Sciatic nerve (tissue), 2 donors: ENCODE measurements at regions not wholly inside any gene's neighbourhood (a gene's known extent, or its start where the extent isn't known, plus 50 kb on each side); places are given as distances from the start of the nearest gene placed in this dataset.

Experiments used
- ATAC-seq: fragments of 200-7000 bp; cut with Tn5 transposase; one replicate; pipeline ENCODE4 v1.9.1; 2020; ENCODE audit warnings: mild to moderate bottlenecking, moderate library complexity
- DNase-seq: peaks from one replicate; pipeline ENCODE4 v3.0.0-alpha.2; 2020; ENCODE audit warnings: low spot score
- intact Hi-C: fragments of 100-400 bp; cut with DNase I; formaldehyde crosslinking; loops from one replicate; pipeline ENCODE4 v1.14.2; 2022
- donor health status: DM: no; HTN: no; CAD: no.
- donor health status: DM: no; HTN: no; CAD: no.

DNA sequence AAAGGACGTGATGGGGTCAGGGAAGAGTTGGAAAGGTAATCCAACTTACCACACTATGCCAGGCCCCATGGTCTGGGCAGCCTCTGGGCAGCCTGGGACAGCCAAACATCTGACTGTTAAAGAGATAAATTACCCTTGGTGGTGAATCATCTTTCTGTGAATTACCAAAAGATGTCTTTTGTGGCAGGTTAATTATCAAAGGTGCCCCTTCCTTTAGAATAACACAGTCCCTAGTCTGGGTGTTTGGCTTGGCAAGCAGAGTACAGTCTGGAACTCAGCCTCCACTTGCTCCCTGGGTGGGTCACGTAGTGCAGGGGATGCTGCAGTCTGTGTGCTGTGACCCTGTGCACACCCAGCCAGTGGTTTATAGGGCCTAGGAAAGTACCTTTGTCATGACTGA lies 113.1 kb downstream of the ZNF621 start:
- intact Hi-C loops, result no loop called here
- ATAC-seq, result no peak
- no peak for DNase-seq

DNA sequence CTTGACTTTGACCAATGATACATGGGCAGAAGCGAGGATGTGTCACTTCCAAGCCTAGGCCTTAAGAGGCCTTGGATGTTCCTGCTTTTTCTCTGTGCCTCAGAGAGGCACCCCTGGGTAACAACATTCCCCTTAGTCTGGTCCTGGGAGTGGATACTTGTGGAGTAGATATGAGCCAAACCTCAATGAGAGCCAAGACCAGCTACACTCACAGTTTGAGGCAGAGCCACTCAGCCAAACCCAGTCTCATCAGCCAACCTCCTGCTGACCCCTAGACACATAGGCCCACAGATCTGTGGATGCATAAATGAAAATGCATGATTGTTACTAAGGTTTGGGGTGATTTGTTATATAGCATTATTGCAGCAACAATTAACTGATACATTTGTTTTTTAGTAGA lies 114.2 kb downstream of the ZNF621 start:
- ATAC-seq, result no peak
- intact Hi-C loops, result no loop called here
- no peak for DNase-seq

DNA sequence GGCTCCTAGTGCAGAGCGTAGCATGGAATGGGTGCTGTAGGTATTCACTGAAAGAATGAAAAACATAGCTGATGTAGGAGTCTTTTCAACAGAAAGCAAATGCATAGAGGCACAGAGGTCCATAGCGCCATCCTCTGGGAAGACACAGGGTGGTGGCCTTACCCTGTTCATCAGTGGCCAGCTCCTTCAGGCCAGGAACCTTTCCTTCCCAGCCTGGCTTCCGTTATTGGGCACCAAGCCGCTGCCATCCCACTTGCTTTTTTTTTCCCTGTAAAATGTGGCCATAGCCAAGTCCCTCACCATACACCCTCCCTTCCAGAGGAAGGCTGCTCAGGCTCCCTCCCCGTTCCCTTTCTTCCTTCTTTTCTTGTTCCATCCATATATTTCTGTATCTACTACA lies 118.1 kb downstream of the ZNF621 start:
- DNase-seq, result no peak
- ATAC-seq, result no peak
- intact Hi-C loops, result no loop called here

DNA sequence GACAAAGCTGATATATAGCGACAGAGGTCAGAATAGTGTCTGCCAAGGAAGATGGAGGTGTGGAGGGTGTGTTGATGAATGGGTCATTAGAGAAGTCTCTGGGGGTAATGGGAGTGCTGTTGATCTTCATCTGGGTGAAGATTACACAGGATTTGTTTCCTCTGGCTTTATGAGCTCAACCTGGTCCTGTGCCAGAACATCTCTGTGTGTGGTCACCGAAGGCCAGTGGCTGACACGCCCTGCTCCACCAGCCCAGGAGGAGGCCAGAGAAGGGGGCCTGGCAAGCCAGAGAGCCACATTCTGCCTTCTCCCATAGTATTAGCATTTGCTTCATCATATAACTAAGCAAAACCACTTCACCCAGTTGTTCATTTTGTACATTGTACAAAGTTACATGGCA lies 121.1 kb downstream of the ZNF621 start:
- ATAC-seq, result peak; percentile 91

DNA sequence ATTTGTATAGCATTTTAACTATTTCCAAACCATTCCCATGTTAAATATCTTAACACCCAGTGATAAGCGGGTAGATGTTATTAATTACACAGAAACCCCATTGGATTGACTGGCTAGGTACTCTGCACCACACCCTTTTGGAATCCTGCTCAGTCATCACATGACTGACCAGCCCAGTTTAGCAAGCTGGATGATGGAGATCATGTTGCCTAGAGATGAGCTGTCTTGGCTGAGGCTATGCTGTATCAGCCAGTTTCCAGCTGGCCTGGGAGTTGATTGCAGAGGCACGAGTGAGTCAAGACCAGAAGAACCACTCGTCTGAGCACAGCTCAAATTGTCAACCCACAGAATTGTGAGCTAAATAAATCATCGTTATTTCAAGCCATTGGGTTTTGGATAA lies 124.6 kb downstream of the ZNF621 start:
- no peak for DNase-seq
- intact Hi-C loops, result no loop called here
- ATAC-seq, result no peak

More for the DNA sequence above, 121.1 kb downstream of the ZNF621 start:
- intact Hi-C loops, result no loop called here
- DNase-seq, result peak; percentile 72

DNA sequence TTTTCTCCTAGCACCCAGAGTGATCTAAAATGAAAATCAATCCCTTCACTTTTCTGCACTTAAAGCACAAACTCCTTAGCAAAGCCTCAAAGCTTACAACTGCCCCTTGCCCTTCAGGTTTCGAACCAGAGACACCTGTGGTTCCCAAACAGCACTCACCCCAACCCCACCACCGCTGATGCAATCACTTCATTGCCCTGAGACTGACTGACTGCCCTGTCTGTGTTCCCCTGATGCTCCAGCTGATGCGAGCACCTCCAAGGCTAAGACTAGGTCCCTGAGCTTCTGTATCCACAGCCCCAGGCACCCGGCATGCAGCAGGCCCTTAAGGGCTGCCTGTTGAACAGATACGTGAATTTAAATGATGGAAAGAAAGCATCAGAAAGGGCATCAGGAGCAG lies 127.3 kb downstream of the ZNF621 start:
- DNase-seq (no peak), ATAC-seq (no peak)
- intact Hi-C loops, result no loop called here

DNA sequence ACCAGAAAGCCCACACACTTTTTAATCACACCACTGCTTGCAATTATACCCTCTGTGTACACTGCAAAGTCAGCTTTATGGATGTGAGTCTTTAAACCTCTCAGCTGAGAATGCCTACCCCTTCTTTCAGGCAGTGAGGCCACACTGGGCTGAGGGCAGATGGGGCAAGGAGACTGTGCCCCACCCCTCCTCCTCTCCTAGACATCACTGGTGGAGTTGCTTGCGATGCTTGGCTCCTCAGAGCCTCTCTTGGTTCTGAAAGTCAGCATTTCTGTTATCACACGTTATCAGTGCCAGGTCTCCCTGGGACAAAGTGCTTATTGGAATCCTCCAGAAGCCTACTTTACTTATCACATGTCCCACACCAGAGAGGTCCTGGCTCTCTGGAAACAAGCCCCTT lies 128.2 kb downstream of the ZNF621 start:
- ATAC-seq (no peak), DNase-seq (no peak)
- intact Hi-C loops, result no loop called here

DNA sequence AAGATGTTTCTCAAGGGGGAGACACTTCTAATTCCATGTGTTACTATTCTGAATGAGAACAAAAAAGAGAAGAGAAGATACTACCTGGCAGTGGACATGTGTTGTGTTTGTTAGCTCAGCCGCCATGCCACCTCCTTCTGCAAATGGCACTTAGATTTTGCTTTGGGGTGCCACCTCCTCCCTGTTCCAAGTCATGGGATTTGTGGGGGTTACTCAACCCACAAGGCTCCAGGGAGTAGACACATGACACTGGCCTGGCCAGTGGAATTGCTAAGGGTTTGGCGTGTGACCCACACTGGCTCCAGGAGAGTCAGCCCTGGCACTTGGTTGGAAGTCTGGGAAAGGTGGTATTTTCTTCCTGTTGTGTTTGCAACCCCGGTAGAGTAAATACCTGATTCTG lies 129.1 kb downstream of the ZNF621 start:
- ATAC-seq (no peak), DNase-seq (no peak)
- intact Hi-C loops, result no loop called here

DNA sequence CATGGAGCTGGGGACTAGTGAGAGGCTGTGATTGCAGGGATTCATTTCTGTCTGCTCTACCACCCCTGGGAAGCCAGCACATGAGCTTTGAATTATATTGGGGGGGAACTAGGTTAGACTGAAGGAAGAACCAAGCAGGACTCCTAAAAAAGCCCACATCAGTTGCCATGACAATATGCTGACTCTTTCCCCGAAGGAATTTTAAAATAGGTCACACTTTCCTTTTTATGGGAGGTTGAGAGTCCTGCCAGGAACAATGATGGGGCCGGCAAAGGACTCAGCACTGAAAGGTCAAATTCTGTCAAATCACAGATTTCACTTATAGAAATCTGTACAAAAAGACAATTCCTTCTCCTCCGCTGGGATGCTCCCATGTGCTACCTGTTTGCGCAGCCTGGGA lies 130.8 kb downstream of the ZNF621 start:
- intact Hi-C loops, result no loop called here
- no peak for DNase-seq
- ATAC-seq, result peak; percentile 42

DNA sequence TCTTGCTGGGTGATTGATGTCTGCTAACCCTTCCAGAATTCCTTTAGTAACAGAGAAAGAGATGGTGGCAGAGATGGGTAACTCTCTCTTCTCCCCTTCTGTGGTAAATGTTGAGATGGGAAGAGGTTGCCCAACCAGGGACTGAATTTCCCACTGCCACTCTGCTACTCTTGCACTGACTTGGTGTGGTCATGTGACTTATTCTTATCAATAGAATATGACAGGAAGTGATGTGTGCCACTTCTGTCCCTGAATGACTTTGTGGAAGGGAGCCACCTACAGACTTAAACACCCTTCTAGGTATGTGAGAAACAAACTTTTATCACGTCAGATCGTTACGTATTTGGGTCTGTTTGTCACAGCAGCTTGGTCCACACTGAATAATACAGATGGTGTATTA lies 132.9 kb downstream of the ZNF621 start:
- intact Hi-C loops, result no loop called here
- DNase-seq (no peak), ATAC-seq (no peak)

DNA sequence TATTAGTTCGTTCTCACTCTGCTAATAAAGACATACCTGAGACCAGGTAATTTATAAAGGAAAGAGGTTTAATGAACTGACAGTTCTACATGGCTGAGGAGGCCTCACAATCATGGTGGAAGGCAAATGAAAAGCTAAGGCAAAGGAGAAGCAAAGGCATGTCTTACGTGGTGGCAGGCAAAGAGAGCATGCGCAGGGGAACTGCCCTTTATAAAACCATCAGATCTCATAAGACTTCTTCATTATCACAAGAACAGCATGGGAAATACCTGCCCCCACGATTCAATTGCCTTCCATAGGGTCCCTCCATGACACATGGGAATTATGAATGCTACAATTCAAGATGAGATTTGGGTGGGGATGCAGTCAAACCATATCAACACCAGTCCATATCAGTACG lies 133.5 kb downstream of the ZNF621 start:
- ATAC-seq, result no peak
- DNase-seq, result no peak
- intact Hi-C loops, result no loop called here

DNA sequence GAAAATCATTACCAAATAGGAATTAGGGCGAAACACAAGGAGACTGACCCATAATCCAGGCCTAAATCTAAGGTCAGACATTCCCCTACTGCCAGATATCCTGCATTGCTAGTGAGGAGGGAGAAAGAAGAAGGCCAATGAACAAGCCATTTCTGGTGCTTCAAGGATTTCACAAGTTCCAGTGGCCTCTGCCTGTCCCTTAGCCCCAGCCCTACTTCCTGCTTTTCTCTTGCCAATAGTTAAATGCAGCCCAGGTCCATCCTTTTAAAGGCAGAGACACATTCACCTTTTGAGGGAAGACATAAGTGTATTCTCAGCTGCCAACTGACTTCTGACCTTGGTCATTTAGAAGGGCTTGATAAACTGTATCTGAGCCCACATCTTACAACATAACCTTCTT lies 135.8 kb downstream of the ZNF621 start:
- ATAC-seq (peak; percentile 58), DNase-seq (no peak)
- intact Hi-C loops, result no loop called here

DNA sequence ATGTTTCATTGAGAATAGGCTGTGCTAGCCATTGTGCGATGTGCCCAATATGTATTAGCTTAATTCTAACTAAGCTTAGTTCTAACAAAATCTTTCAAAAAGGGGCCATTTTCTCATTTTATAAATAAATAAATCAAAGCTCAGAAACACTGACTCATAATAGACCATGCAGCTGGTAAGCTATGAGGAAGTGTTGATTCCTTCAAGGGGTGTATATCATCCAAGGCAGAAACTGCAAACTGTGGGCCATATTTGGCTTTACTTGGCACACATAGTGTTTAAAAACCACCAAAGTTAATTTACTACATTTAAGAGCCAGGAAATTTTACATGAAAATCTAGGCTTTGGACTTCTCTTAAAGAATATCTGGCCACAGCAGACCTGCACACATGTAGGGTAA lies 136.5 kb downstream of the ZNF621 start:
- peak; percentile 47 for ATAC-seq
- intact Hi-C loops, result no loop called here
- DNase-seq, result no peak

DNA sequence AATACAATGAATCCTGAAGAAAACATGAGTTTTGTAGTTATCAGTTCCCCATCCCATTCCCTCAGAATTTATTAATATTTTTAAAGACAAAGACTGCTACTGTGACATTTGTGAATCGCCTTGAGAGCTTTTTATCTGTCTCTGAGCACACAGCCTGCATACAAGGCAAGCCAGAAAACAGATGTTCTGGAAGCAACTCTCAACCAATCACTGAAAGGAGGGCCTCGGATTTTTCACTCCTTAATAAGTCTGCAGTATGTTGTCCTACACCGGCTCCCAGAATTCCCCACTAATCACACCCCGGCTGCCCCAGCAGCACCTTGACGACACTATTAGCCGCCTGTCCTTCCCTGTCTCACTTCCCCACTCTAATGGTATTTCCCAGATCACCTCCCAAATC lies 138.5 kb downstream of the ZNF621 start:
- DNase-seq (no peak), ATAC-seq (peak; percentile 69)
- intact Hi-C loops, result no loop called here

DNA sequence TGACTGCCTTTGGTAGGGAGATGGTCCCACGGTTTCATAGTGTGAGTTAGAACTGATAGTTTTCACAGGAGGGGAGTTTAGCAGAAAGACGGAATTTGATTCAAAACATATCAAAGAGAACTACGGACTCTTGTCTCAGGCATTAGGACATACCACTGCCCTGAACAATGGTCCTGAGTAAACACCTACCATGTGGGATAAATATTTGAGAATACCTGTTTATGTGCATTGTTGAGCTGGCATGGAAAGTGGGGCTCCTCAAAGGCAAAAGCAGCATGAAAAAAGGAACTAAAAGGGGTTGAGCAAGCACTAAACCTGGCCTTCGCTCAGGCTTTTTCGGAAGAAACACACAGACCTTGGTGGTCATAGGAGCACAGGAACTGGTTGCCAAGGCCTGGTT lies 144.4 kb downstream of the ZNF621 start:
- no peak for ATAC-seq
- intact Hi-C loops, result no loop called here
- DNase-seq, result no peak

DNA sequence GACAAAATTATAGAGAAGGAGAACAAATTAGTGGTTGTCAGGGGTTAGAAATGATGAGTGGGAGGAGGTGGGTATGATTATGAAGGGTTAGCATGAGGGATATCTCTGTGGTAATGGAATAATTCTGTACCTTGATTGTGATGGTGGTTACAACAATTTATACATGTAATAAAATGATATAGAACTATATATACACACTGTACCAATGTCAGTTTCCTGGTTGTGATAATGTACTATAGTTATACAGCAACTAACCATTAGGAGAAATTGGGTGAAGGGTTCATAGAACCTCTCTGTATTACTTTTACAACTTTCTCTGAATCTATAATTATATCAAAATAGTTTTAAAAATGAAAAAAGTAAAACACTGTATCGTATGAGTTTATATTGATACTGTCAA lies 148.1 kb downstream of the ZNF621 start:
- intact Hi-C loops, result no loop called here
- ATAC-seq (no peak), DNase-seq (no peak)

DNA sequence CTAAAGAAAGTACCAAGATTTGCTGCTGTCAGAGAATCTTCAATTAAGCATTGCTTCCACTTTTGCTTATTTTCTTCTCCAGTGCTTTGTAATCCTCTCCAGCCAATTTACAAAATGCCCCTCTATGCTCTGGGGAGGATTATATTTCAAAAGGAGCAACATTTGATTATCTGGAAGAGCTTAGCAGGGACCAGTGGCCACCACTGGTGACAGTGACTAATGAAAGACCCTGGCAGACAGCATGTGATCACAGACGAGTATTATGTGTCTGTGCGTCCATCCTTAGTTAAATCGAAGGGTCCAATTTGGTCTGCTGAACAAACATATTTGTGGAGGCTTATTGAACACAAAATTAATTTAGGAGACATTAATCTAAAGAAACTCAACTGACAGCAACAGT lies 152.6 kb downstream of the ZNF621 start:
- DNase-seq, result no peak
- no peak for ATAC-seq
- intact Hi-C loops, result no loop called here

DNA sequence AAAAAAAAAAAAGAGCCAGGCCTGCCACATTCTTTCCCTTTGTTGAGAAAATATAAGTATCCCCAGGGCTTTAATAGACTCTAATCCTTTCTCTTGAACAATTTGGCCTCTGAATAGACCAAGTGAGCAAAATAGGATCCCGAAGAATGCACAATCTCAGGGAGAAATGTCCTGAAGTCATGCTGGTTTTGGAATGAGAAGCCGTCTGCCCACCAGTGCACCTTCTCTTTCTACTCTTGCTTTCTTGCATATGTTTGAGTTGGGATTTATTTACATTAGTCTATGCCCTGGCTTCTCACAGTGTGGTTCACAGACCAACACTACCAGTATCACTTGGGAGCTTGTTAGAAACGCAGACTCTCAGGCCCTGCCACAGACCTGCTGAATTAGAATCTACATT lies 153.0 kb downstream of the ZNF621 start:
- intact Hi-C loops, result no loop called here
- no peak for DNase-seq
- ATAC-seq, result no peak

DNA sequence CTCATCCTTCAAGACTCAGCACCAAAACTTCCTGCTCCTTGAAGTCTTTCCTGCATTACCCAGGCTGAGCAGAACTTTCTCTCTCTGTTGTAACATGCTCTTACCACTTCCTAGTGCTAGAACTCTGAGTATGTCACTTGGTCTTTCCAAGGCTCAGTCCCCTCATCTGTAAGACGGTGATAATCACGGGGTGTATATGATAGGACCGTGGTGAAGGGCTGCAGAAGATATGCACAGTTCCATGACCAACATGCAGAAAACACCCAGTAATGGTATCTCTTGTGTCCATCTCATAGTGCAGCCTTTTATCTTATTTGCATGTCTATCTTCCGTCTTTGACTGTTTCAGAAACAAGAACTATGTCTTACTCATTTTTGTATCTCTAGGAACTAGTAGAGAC lies 154.5 kb downstream of the ZNF621 start:
- DNase-seq, result no peak
- intact Hi-C loops, result no loop called here
- no peak for ATAC-seq

DNA sequence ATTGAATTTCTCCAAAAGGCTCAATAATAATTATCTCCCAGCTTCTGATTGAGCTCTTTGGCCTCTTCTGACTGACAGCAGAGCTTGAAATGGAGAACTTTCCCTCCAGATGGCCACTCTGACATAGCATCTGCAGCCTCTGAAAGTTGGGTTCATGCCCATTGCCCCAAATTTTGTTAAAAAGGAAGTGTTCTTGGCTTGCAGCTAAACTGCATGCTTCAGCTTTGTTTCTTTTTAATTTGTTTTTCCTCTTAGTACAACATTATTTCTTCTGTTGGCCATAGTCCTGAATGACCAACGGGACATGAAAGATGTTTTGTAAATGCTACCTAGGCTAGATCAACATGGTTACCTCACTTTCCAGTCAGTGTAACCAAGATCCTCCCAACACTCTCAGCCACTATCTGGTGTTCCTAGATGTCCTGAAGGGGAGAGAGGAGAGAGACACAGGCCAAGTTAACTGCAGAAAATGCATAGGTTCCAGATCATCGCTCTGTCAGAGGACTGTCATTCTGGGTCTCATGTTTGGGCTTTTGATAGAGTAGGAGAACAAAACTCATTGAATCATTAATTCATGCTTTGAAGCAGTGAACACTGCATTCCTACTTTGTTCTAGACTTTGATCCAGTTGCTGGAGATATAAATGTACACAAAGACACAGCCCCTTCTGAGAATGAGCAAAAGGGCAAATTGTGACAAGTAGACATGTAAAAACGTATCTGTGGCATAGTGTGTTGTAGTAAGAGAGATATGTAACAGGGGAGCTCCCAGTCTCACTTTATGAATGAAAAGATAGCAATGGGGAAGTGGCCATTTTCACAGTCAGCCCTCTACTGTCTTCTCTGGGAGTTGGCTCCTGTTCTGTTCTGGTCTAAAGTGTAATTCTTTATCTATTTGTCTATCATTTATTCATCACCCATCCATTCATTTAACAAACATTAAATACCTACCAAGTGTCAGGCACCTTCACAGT lies 156.2 kb downstream of the ZNF621 start:
- ATAC-seq (peak; percentile 70), DNase-seq (no peak)
- intact Hi-C loops, result no loop called here

DNA sequence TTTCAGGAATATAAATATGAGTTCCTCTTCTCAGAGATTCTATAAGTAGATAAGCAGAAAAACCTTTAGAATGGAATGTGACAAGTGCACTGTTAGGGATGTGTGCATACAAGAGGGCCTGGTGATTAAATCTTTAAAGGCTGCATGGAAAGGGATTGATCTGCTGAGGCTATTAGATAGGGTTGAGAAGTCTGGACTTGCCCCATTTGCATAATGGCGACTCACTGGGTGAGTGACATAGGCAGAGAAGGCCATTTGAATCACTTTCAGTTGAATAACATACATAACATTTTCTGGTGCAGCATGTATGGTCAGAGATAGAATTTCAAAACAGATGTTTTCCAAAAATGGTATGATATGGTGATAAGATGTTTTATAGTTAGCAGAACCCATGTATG lies 156.9 kb downstream of the ZNF621 start:
- ATAC-seq (no peak), DNase-seq (no peak)
- intact Hi-C loops, result no loop called here
